GM23338 (cell line): ENCODE measurements at regions not wholly inside any gene's neighbourhood (a gene's known extent, or its start where the extent isn't known, plus 50 kb on each side); places are given as distances from the start of the nearest gene placed in this dataset.

Experiments used
- ATAC-seq: fragments of 200-7000 bp; cut with Tn5 transposase; 3 replicates; pipeline ENCODE4 v1.9.1; 2020
- DNase-seq: peaks from one replicate; pipeline ENCODE4 v3.0.0-alpha.2; 2015; ENCODE audit warnings: low spot score
- H2AFZ ChIP-seq: fragments of 200-600 bp; sonication (generic); 2 replicates; pipeline ENCODE4 v1.8.0; 2016; ENCODE audit warnings: antibody characterized with exemption, mild to moderate bottlenecking, moderate library complexity
- H3F3A ChIP-seq: fragments of 200-600 bp; sonication (generic); replicated peaks from 2 replicates; pipeline ENCODE4 v1.8.0; 2017; ENCODE audit warnings: antibody characterized with exemption, mixed run types, low read depth
- H3K27ac ChIP-seq: fragments of 200-600 bp; sonication (generic); 2 replicates; pipeline ENCODE4 v1.6.1; 2016; ENCODE audit warnings: low read depth
- H3K27me3 ChIP-seq: fragments of 200-600 bp; sonication (generic); 2 replicates; pipeline ENCODE4 v1.8.0; 2016; ENCODE audit warnings: mild to moderate bottlenecking, mixed run types, moderate library complexity; ENCODE audit not compliant: insufficient read depth
- H3K36me3 ChIP-seq: fragments of 200-600 bp; sonication (generic); 2 replicates; pipeline ENCODE4 v1.8.0; 2016; ENCODE audit warnings: mild to moderate bottlenecking; ENCODE audit not compliant: insufficient read depth
- H3K4me1 ChIP-seq: fragments of 200-600 bp; sonication (generic); 2 replicates; pipeline ENCODE4 v1.8.0; 2016; ENCODE audit warnings: mild to moderate bottlenecking, moderate library complexity; ENCODE audit not compliant: insufficient read depth
- H3K4me2 ChIP-seq: fragments of 200-600 bp; sonication (generic); 2 replicates; pipeline ENCODE4 v1.7.1; 2017; ENCODE audit warnings: mixed run types
- H3K4me3 ChIP-seq: fragments of 200-600 bp; sonication (generic); 2 replicates; pipeline ENCODE4 v1.6.1; 2016; ENCODE audit warnings: mixed run types
- H3K79me2 ChIP-seq: fragments of 200-600 bp; sonication (generic); replicated peaks from 2 replicates; pipeline ENCODE4 v1.8.0; 2017; ENCODE audit warnings: mild to moderate bottlenecking; ENCODE audit not compliant: insufficient read depth
- H3K9me2 ChIP-seq: fragments of 200-600 bp; sonication (generic); 2 replicates; pipeline ENCODE4 v1.8.0; 2017; ENCODE audit not compliant: insufficient read depth
- H4K20me1 ChIP-seq: fragments of 200-600 bp; sonication (generic); replicated peaks from 2 replicates; pipeline ENCODE4 v1.8.0; 2017; ENCODE audit warnings: mild to moderate bottlenecking; ENCODE audit not compliant: insufficient read depth
- H3K27ac Mint-ChIP-seq: 2 replicates; pipeline ENCODE4 v1.8.0; 2020; ENCODE audit warnings: inconsistent platforms, mild to moderate bottlenecking, moderate library complexity, mixed read lengths
- H3K27me3 Mint-ChIP-seq: 3 replicates; pipeline ENCODE4 v1.8.0; 2022; ENCODE audit warnings: low read depth, mild to moderate bottlenecking, moderate library complexity, mixed read lengths, inconsistent platforms; ENCODE audit not compliant: insufficient read depth, poor library complexity
- H3K36me3 Mint-ChIP-seq: 3 replicates; pipeline ENCODE4 v1.8.0; 2021; ENCODE audit warnings: low read depth, mild to moderate bottlenecking, inconsistent platforms, moderate library complexity, mixed read lengths
- H3K4me1 Mint-ChIP-seq: 3 replicates; pipeline ENCODE4 v1.8.0; 2020; ENCODE audit warnings: mild to moderate bottlenecking, inconsistent platforms, mixed read lengths
- H3K4me3 Mint-ChIP-seq: 3 replicates; pipeline ENCODE4 v1.8.0; 2021; ENCODE audit warnings: moderate library complexity, mild to moderate bottlenecking, inconsistent platforms, mixed read lengths
- H3K9me3 Mint-ChIP-seq: 3 replicates; pipeline ENCODE4 v1.8.0; 2020; ENCODE audit warnings: moderate library complexity, mild to moderate bottlenecking, inconsistent platforms, mixed read lengths
- CREB1 ChIP-seq: fragments of 250-450 bp; sonication (Bioruptor Pico); IDR thresholded peaks from 2 replicates; pipeline ENCODE4 v1.5.0; 2020; ENCODE audit warnings: low read depth, mild to moderate bottlenecking, moderate library complexity
- CTCF ChIP-seq, 2 experiments: fragments of 200-600 bp in 1 of 2; sonication (generic) in 1 of 2; conservative IDR thresholded peaks; 2 replicates each; pipeline versions ENCODE4 v1.5.1 to v1.6.1; 2016 to 2017; ENCODE audit warnings: antibody characterized with exemption in 2 of 2, low read depth in 2 of 2, mild to moderate bottlenecking in 2 of 2, moderate library complexity in 1 of 2
- EZH2 ChIP-seq: fragments of 200-600 bp; sonication (generic); IDR thresholded peaks from one replicate; pipeline ENCODE4 v1.8.0; 2017; ENCODE audit warnings: antibody characterized with exemption, mild to moderate bottlenecking, low read depth; ENCODE audit not compliant: unreplicated experiment
- EZH2phosphoT487 ChIP-seq: fragments of 200-600 bp; sonication (generic); IDR thresholded peaks from one replicate; pipeline ENCODE4 v1.8.1; 2018; ENCODE audit warnings: antibody characterized with exemption; ENCODE audit not compliant: unreplicated experiment
- JUNB ChIP-seq: IDR thresholded peaks from one replicate; pipeline ENCODE4 v1.6.1; 2016; ENCODE audit warnings: antibody characterized with exemption; ENCODE audit not compliant: unreplicated experiment
- NANOG ChIP-seq: IDR thresholded peaks from 2 replicates; pipeline ENCODE4 v1.6.1; 2016; ENCODE audit warnings: antibody characterized with exemption, borderline replicate concordance
- POLR2AphosphoS5 ChIP-seq: IDR thresholded peaks from 2 replicates; pipeline ENCODE4 v1.6.1; 2016; ENCODE audit warnings: antibody characterized with exemption, low read depth
- STAT1 ChIP-seq: IDR thresholded peaks from one replicate; pipeline ENCODE4 v1.6.1; 2016; ENCODE audit warnings: antibody characterized with exemption; ENCODE audit not compliant: unreplicated experiment
- ZNF114 ChIP-seq: fragments of 250-450 bp; sonication (Bioruptor Pico); IDR thresholded peaks from 2 replicates; pipeline ENCODE4 v1.5.0; 2020; ENCODE audit warnings: mild to moderate bottlenecking, moderate library complexity
- ZNF331 ChIP-seq: fragments of 250-450 bp; sonication (Bioruptor Pico); IDR thresholded peaks from 2 replicates; pipeline ENCODE4 v1.5.0; 2020; ENCODE audit warnings: low read depth, mild to moderate bottlenecking, moderate library complexity
- TF ChIP-seq, protein P1 (sequence below): fragments of 250-450 bp; sonication (Bioruptor Pico); IDR thresholded peaks from 2 replicates; pipeline ENCODE4 v1.5.0; 2020; ENCODE audit warnings: mild to moderate bottlenecking, moderate library complexity
- TF ChIP-seq, protein P2 (sequence below): IDR thresholded peaks from 2 replicates; pipeline ENCODE4 v1.6.1; 2016; ENCODE audit warnings: antibody characterized with exemption
- TF ChIP-seq, protein P3 (sequence below): IDR thresholded peaks from one replicate; pipeline ENCODE4 v1.6.1; 2018; ENCODE audit warnings: antibody characterized with exemption; ENCODE audit not compliant: unreplicated experiment

DNA sequence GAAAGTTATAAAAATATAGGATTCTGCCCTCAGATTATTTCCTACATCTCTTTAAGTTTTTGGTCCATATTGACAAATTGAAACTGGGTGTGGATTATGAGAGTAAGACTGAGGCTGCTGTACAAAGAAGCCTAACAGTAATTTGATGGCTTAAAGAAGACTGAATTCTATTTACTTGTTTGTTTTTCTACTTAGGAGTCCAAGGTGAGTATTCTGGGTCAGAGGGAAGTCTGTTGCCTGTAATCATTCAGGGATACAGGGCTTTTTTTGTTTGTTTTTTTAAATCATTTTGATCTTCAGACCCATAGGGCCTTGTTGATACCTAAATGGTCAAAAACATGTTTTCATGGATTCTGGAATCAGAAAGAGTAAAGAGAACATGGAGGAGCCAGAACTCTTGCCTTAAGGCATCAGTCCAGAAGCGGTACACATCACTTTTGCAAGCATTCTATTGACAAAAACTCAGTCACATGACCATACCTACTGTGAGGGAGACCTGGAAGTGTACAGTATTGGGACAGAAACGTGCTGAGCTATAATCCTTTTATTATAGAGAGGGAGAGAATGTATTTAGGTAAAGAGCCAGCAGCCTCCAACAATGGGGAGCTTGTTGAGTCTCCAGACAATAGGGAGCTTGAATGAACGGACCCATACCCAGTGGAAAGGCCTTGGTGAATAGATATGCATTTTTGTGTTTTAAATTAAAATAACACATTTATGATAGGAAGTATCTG is 102.7 kb downstream of the LRRC70 start:
- H3K27ac Mint-ChIP-seq = no peak overlapping the region
- TF ChIP-seq JUNB = no peak
- TF ChIP-seq EZH2 = no peak
- no peak for TF ChIP-seq CTCF (conservative IDR thresholded peaks at IDR 0.05; ENCODE audit: low read depth in 2 of 2)
- TF ChIP-seq CREB1 (CRISPR knock-in tag) = no peak
- no peak for TF ChIP-seq STAT1
- no peak for TF ChIP-seq NANOG
- TF ChIP-seq, protein P1, sequence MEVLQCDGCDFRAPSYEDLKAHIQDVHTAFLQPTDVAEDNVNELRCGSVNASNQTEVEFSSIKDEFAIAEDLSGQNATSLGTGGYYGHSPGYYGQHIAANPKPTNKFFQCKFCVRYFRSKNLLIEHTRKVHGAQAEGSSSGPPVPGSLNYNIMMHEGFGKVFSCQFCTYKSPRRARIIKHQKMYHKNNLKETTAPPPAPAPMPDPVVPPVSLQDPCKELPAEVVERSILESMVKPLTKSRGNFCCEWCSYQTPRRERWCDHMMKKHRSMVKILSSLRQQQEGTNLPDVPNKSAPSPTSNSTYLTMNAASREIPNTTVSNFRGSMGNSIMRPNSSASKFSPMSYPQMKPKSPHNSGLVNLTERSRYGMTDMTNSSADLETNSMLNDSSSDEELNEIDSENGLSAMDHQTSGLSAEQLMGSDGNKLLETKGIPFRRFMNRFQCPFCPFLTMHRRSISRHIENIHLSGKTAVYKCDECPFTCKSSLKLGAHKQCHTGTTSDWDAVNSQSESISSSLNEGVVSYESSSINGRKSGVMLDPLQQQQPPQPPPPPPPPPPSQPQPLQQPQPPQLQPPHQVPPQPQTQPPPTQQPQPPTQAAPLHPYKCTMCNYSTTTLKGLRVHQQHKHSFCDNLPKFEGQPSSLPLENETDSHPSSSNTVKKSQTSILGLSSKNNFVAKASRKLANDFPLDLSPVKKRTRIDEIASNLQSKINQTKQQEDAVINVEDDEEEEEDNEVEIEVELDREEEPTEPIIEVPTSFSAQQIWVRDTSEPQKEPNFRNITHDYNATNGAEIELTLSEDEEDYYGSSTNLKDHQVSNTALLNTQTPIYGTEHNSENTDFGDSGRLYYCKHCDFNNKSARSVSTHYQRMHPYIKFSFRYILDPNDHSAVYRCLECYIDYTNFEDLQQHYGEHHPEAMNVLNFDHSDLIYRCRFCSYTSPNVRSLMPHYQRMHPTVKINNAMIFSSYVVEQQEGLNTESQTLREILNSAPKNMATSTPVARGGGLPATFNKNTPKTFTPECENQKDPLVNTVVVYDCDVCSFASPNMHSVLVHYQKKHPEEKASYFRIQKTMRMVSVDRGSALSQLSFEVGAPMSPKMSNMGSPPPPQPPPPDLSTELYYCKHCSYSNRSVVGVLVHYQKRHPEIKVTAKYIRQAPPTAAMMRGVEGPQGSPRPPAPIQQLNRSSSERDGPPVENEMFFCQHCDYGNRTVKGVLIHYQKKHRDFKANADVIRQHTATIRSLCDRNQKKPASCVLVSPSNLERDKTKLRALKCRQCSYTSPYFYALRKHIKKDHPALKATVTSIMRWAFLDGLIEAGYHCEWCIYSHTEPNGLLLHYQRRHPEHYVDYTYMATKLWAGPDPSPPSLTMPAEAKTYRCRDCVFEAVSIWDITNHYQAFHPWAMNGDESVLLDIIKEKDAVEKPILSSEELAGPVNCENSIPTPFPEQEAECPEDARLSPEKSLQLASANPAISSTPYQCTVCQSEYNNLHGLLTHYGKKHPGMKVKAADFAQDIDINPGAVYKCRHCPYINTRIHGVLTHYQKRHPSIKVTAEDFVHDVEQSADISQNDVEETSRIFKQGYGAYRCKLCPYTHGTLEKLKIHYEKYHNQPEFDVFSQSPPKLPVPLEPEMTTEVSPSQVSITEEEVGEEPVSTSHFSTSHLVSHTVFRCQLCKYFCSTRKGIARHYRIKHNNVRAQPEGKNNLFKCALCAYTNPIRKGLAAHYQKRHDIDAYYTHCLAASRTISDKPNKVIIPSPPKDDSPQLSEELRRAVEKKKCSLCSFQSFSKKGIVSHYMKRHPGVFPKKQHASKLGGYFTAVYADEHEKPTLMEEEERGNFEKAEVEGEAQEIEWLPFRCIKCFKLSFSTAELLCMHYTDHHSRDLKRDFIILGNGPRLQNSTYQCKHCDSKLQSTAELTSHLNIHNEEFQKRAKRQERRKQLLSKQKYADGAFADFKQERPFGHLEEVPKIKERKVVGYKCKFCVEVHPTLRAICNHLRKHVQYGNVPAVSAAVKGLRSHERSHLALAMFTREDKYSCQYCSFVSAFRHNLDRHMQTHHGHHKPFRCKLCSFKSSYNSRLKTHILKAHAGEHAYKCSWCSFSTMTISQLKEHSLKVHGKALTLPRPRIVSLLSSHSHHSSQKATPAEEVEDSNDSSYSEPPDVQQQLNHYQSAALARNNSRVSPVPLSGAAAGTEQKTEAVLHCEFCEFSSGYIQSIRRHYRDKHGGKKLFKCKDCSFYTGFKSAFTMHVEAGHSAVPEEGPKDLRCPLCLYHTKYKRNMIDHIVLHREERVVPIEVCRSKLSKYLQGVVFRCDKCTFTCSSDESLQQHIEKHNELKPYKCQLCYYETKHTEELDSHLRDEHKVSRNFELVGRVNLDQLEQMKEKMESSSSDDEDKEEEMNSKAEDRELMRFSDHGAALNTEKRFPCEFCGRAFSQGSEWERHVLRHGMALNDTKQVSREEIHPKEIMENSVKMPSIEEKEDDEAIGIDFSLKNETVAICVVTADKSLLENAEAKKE (CRISPR knock-in tag) = no peak
- TF ChIP-seq, protein P2, sequence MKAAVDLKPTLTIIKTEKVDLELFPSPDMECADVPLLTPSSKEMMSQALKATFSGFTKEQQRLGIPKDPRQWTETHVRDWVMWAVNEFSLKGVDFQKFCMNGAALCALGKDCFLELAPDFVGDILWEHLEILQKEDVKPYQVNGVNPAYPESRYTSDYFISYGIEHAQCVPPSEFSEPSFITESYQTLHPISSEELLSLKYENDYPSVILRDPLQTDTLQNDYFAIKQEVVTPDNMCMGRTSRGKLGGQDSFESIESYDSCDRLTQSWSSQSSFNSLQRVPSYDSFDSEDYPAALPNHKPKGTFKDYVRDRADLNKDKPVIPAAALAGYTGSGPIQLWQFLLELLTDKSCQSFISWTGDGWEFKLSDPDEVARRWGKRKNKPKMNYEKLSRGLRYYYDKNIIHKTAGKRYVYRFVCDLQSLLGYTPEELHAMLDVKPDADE = no peak
- TF ChIP-seq POLR2AphosphoS5 = no peak
- TF ChIP-seq ZNF331 = no peak
- TF ChIP-seq ZNF114 = no peak
- TF ChIP-seq EZH2phosphoT487 = no peak
- TF ChIP-seq, protein P3, sequence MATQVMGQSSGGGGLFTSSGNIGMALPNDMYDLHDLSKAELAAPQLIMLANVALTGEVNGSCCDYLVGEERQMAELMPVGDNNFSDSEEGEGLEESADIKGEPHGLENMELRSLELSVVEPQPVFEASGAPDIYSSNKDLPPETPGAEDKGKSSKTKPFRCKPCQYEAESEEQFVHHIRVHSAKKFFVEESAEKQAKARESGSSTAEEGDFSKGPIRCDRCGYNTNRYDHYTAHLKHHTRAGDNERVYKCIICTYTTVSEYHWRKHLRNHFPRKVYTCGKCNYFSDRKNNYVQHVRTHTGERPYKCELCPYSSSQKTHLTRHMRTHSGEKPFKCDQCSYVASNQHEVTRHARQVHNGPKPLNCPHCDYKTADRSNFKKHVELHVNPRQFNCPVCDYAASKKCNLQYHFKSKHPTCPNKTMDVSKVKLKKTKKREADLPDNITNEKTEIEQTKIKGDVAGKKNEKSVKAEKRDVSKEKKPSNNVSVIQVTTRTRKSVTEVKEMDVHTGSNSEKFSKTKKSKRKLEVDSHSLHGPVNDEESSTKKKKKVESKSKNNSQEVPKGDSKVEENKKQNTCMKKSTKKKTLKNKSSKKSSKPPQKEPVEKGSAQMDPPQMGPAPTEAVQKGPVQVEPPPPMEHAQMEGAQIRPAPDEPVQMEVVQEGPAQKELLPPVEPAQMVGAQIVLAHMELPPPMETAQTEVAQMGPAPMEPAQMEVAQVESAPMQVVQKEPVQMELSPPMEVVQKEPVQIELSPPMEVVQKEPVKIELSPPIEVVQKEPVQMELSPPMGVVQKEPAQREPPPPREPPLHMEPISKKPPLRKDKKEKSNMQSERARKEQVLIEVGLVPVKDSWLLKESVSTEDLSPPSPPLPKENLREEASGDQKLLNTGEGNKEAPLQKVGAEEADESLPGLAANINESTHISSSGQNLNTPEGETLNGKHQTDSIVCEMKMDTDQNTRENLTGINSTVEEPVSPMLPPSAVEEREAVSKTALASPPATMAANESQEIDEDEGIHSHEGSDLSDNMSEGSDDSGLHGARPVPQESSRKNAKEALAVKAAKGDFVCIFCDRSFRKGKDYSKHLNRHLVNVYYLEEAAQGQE = no peak

More for the DNA sequence above, 102.7 kb downstream of the LRRC70 start:
- H3K4me3 Mint-ChIP-seq = no peak overlapping the region
- no peak overlapping the region for H3K27ac ChIP-seq
- H3F3A ChIP-seq = no peaks in the 10 kb centered on the region
- no peak for ATAC-seq
- no peaks in the 10 kb centered on the region for H4K20me1 ChIP-seq
- peaks cover 44% of the 10 kb centered on the region for H3K9me3 Mint-ChIP-seq
- no peaks in the 10 kb centered on the region for H3K27me3 ChIP-seq
- no peak overlapping the region for H3K4me2 ChIP-seq
- H3K79me2 ChIP-seq = no peaks in the 10 kb centered on the region
- H3K4me1 ChIP-seq = no peaks in the 10 kb centered on the region
- H3K36me3 Mint-ChIP-seq = peaks cover 31% of the 10 kb centered on the region
- H3K27me3 Mint-ChIP-seq = no peaks in the 10 kb centered on the region
- H2AFZ ChIP-seq = no peak overlapping the region
- no peak overlapping the region for H3K4me3 ChIP-seq
- no peaks in the 10 kb centered on the region for H3K4me1 Mint-ChIP-seq
- no peak for DNase-seq
- H3K36me3 ChIP-seq = no peaks in the 10 kb centered on the region; the same call in none of the 2 replicates
- no peaks in the 10 kb centered on the region; the same call in 1 of the 2 replicates for H3K9me2 ChIP-seq
